Stimulated activated naive CD4-positive, alpha-beta T cell (primary cell): ENCODE measurements at regions not wholly inside any gene's neighbourhood (a gene's known extent, or its start where the extent isn't known, plus 50 kb on each side); places are given as distances from the start of the nearest gene placed in this dataset.

ENCODE experiments used
- DNase-seq, 6 experiments: peaks; one replicate each; lab custom pipeline; 2025; lab: John Stamatoyannopoulos, UW

GRCh38 chr2:196315388-196316049, 144.1 kb upstream of the STK17B start:
- DNase-seq, result no peak

- DNase-seq, result no peak
These were observed 144.7 kb upstream of the STK17B start for GRCh38 chr2:196316050-196316430.

- DNase-seq, result no peak
These were observed 147.4 kb upstream of the STK17B start for GRCh38 chr2:196318517-196319377.

GRCh38 chr2:196322973-196323810, 151.8 kb upstream of the STK17B start:
- no peak for DNase-seq

- no peak for DNase-seq
These were observed 152.8 kb upstream of the STK17B start for GRCh38 chr2:196324211-196324610.

GRCh38 chr2:196328088-196328680, 156.8 kb upstream of the STK17B start:
- no peak for DNase-seq

- DNase-seq, result no peak
These were observed 158.6 kb upstream of the STK17B start for GRCh38 chr2:196329959-196330358.

GRCh38 chr2:196330645-196331044, 159.3 kb upstream of the STK17B start:
- no peak for DNase-seq

- DNase-seq, result no peak
These were observed 159.8 kb upstream of the STK17B start for GRCh38 chr2:196331143-196331542.

GRCh38 chr2:196331851-196332250, 160.5 kb upstream of the STK17B start:
- DNase-seq, result no peak

- DNase-seq, result no peak
These were observed 162.0 kb upstream of the STK17B start for GRCh38 chr2:196333397-196333796.

GRCh38 chr2:196334710-196335109, 163.3 kb upstream of the STK17B start:
- DNase-seq, result no peak

GRCh38 chr2:196335221-196335634, 163.8 kb upstream of the STK17B start:
- no peak for DNase-seq

- no peak for DNase-seq
These were observed 164.8 kb upstream of the STK17B start for GRCh38 chr2:196336207-196336606.

- DNase-seq, result no peak
These were observed 165.3 kb upstream of the STK17B start for GRCh38 chr2:196336715-196337114.

- peak in 3 of 6 experiments; percentile 3 to 21 (median 12) for DNase-seq
These were observed 166.0 kb upstream of the STK17B start for GRCh38 chr2:196337208-196337953.

GRCh38 chr2:196338440-196338839, 167.1 kb upstream of the STK17B start:
- DNase-seq, result no peak

GRCh38 chr2:196341277-196341841, 170.0 kb upstream of the STK17B start:
- no peak for DNase-seq

GRCh38 chr2:196344397-196344796, 173.0 kb upstream of the STK17B start:
- DNase-seq, result no peak

- no peak for DNase-seq
These were observed 182.3 kb upstream of the STK17B start for GRCh38 chr2:196353717-196354116.

GRCh38 chr2:196354186-196354585, 182.8 kb upstream of the STK17B start:
- DNase-seq, result no peak
